ENCODE measurements at regions not wholly inside any gene's neighbourhood (a gene's known extent, or its start where the extent isn't known, plus 50 kb on each side); places are given as distances from the start of the nearest gene placed in this dataset.

- DNase-seq, result no peak
- TF ChIP-seq POLR2A (IDR thresholded peaks at IDR 0.05), result no peak
- TF ChIP-seq POLR2AphosphoS5 (IDR thresholded peaks at IDR 0.05), result peak in 1 of 4 donors; percentile 27
- TF ChIP-seq CTCF (IDR thresholded peaks at IDR 0.05), result no peak
- no peak for TF ChIP-seq EP300 (IDR thresholded peaks at IDR 0.05)
- Histone ChIP-seq H3K36me3 (no peaks in the 10 kb centered on the region), H3K27me3 (no peaks in the 10 kb centered on the region), H3K4me3 (no peak overlapping the region), H3K4me1 (peaks cover 0 to 10% (median 0%) of the 10 kb centered on the region in 4 donors), H3K9me3 (no peaks in the 10 kb centered on the region), H3K27ac (no peak overlapping the region)
- WGBS, 2 donors, result 69 to 73% methylated on average over 6 of the region's 6 CpGs
- intact Hi-C loops (cut with DNase I), result no loop called here
Measured at GRCh38 chr5:17378346-17378997, 119.6 kb upstream of the TAF11L2 start.

- H3K36me3 ChIP-seq, result no peaks in the 10 kb centered on the region
- intact Hi-C loops (cut with DNase I), result no loop called here
- DNase-seq, result no peak
- H3K4me1 ChIP-seq, result peaks cover 0 to 10% (median 0%) of the 10 kb centered on the region in 4 donors
- no peaks in the 10 kb centered on the region for H3K27me3 ChIP-seq
- 78 to 86% methylated on average over 7 of the region's 7 CpGs for WGBS, 2 donors
- no peak for TF ChIP-seq CTCF (IDR thresholded peaks at IDR 0.05)
- no peak for TF ChIP-seq EP300 (IDR thresholded peaks at IDR 0.05)
- no peak for TF ChIP-seq POLR2A (IDR thresholded peaks at IDR 0.05)
- no peak overlapping the region for H3K27ac ChIP-seq
- no peak overlapping the region for H3K4me3 ChIP-seq
- no peaks in the 10 kb centered on the region for H3K9me3 ChIP-seq
Measured at GRCh38 chr5:17379100-17379951, 118.7 kb upstream of the TAF11L2 start.

- Histone ChIP-seq H3K4me1 (peaks cover 0 to 10% (median 0%) of the 10 kb centered on the region in 4 donors), H3K27me3 (no peaks in the 10 kb centered on the region), H3K36me3 (no peaks in the 10 kb centered on the region), H3K4me3 (no peak overlapping the region), H3K27ac (no peak overlapping the region), H3K9me3 (no peaks in the 10 kb centered on the region)
- intact Hi-C loops (cut with DNase I), result no loop called here
- peak; percentile 69 for DNase-seq
- 96 to 98% methylated on average over 2 of the region's 2 CpGs for WGBS, 2 donors
- TF ChIP-seq EP300 (IDR thresholded peaks at IDR 0.05) (no peak), CTCF (IDR thresholded peaks at IDR 0.05) (no peak), POLR2A (IDR thresholded peaks at IDR 0.05) (no peak), POLR2AphosphoS5 (IDR thresholded peaks at IDR 0.05) (no peak)
Measured at GRCh38 chr5:17381932-17382331, 116.1 kb upstream of the TAF11L2 start.

- TF ChIP-seq EP300 (IDR thresholded peaks at IDR 0.05) (no peak), POLR2A (IDR thresholded peaks at IDR 0.05) (no peak), CTCF (IDR thresholded peaks at IDR 0.05) (no peak), POLR2AphosphoS5 (IDR thresholded peaks at IDR 0.05) (no peak)
- Histone ChIP-seq H3K4me3 (no peak overlapping the region), H3K27ac (no peak overlapping the region), H3K4me1 (peaks cover 0 to 3% (median 0%) of the 10 kb centered on the region in 4 donors), H3K9me3 (no peaks in the 10 kb centered on the region), H3K36me3 (no peaks in the 10 kb centered on the region), H3K27me3 (no peaks in the 10 kb centered on the region)
- intact Hi-C loops (cut with DNase I), result no loop called here
- DNase-seq, result no peak
- 66 to 69% methylated on average over 3 of the region's 3 CpGs for WGBS, 2 donors
Measured at GRCh38 chr5:17383526-17383925, 114.5 kb upstream of the TAF11L2 start.
